HCT116 (cell line): ENCODE measurements at regions not wholly inside any gene's neighbourhood (a gene's known extent, or its start where the extent isn't known, plus 50 kb on each side); places are given as distances from the start of the nearest gene placed in this dataset.

Experiments
- ATAC-seq: fragments of 200-7000 bp; cut with Tn5 transposase; 2 replicates; pipeline ENCODE4 v1.9.1; 2020; ENCODE audit warnings: mild to moderate bottlenecking, moderate library complexity
- BruUV-seq: library from RNA; stranded (reverse); fragments of 400-500 nt; replicated peaks from 2 replicates; lab custom pipeline; 2021; lab: Mats Ljungman, UMichigan
- CTCF ChIA-PET: fragments of 300-600 bp; sonication (Branson Sonifier 250); formaldehyde crosslinking; loops from one replicate; lab custom pipeline; 2021; ENCODE audit warnings: antibody characterized with exemption; lab: Charles Lee
- POLR2A ChIA-PET: fragments of 300-600, 350-600 bp; sonication (Branson Sonifier 250); formaldehyde crosslinking; loops from one replicate; lab custom pipeline; 2021; ENCODE audit warnings: antibody characterized with exemption; lab: Charles Lee
- RAD21 ChIA-PET, 2 experiments: fragments of 300-600 bp; sonication (Branson Sonifier 250); formaldehyde crosslinking; loops; one replicate each; lab custom pipeline; 2023; ENCODE audit warnings: low total read pairs in 2 of 2; ENCODE audit not compliant: uncharacterized antibody in 2 of 2, unreplicated experiment in 2 of 2, low non-redundant PET in 1 of 2; lab: Charles Lee
- DNase-seq: peaks from one replicate; pipeline ENCODE4 v3.0.0-alpha.2; 2010; ENCODE audit warnings: low read depth, low spot score
- H2AFZ ChIP-seq: fragments of 200-600 bp; shearing (Covaris generic), sonication (generic); 2 replicates; pipeline ENCODE4 v1.6.1; 2017; ENCODE audit warnings: low read depth, mixed run types, mixed read lengths, antibody characterized with exemption, low read length; ENCODE audit not compliant: poor library complexity, severe bottlenecking
- H3K27ac ChIP-seq: 2 replicates; pipeline ENCODE4 v1.5.1; 2012; ENCODE audit warnings: low read depth, low read length
- H3K27me3 ChIP-seq: fragments of 200-600 bp; sonication (generic); 2 replicates; pipeline ENCODE4 v1.6.1; 2016; ENCODE audit warnings: mixed run types, low read length, mixed read lengths; ENCODE audit not compliant: insufficient read depth
- H3K36me3 ChIP-seq, 2 experiments: fragments of 200-500 bp in 1 of 2; fragments of 200-600 bp in 1 of 2; sonication (Bioruptor generic) in 1 of 2; sonication (generic) in 1 of 2; 2 replicates each; pipeline versions ENCODE4 v1.5.1 to v1.6.1; 2014 to 2016; ENCODE audit warnings: low read length in 2 of 2, inconsistent platforms in 1 of 2, mixed read lengths in 1 of 2, mixed run types in 1 of 2; ENCODE audit not compliant: insufficient read depth in 2 of 2, control insufficient read depth in 1 of 2
- H3K4me1 ChIP-seq, 2 experiments: fragments of 200-600 bp in 1 of 2; sonication (generic) in 1 of 2; 2 replicates each; pipeline versions ENCODE4 v1.5.1 to v1.6.1; 2012 to 2017; ENCODE audit warnings: low read length in 2 of 2, inconsistent platforms in 1 of 2, mild to moderate bottlenecking in 1 of 2, mixed read lengths in 1 of 2, mixed run types in 1 of 2, moderate library complexity in 1 of 2; ENCODE audit not compliant: insufficient read depth in 2 of 2, control insufficient read depth in 1 of 2
- H3K4me2 ChIP-seq: fragments of 200-600 bp; sonication (generic); 2 replicates; pipeline ENCODE4 v1.6.1; 2017; ENCODE audit warnings: mixed run types, low read length, mixed read lengths
- H3K4me3 ChIP-seq, 2 experiments: fragments of 200-600 bp in 1 of 2; sonication (generic) in 1 of 2; replicated peaks in 1 of 2; 2 replicates each; pipeline ENCODE4 v1.5.1; 2011 to 2016; ENCODE audit warnings: low read length in 2 of 2, control low read depth in 1 of 2, low read depth in 1 of 2, mild to moderate bottlenecking in 1 of 2, mixed read lengths in 1 of 2, mixed run types in 1 of 2
- H3K79me2 ChIP-seq: fragments of 200-600 bp; sonication (generic); 2 replicates; pipeline ENCODE4 v1.6.1; 2017; ENCODE audit warnings: mild to moderate bottlenecking, mixed run types, low read length, moderate library complexity, mixed read lengths; ENCODE audit not compliant: insufficient read depth
- H3K9ac ChIP-seq: fragments of 200-600 bp; sonication (generic); 2 replicates; pipeline ENCODE4 v1.6.1; 2016; ENCODE audit warnings: low read length, mixed read lengths
- H3K9me2 ChIP-seq: fragments of 200-600 bp; sonication (generic), shearing (Covaris generic); 2 replicates; pipeline ENCODE4 v1.6.1; 2017; ENCODE audit warnings: mixed run types, mild to moderate bottlenecking, moderate library complexity; ENCODE audit not compliant: insufficient read depth
- H3K9me3 ChIP-seq, 2 experiments: fragments of 200-500 bp in 1 of 2; fragments of 200-600 bp in 1 of 2; sonication (Bioruptor generic) in 1 of 2; sonication (generic) in 1 of 2; 2 replicates each; pipeline ENCODE4 v1.6.1; 2014 to 2017; ENCODE audit warnings: low read length in 2 of 2, mixed read lengths in 2 of 2, inconsistent platforms in 1 of 2, low read depth in 1 of 2, mild to moderate bottlenecking in 1 of 2, mixed run types in 1 of 2, moderate library complexity in 1 of 2; ENCODE audit not compliant: control insufficient read depth in 1 of 2, insufficient read depth in 1 of 2
- H4K20me1 ChIP-seq: fragments of 200-600 bp; sonication (generic), shearing (Covaris generic); 2 replicates; pipeline ENCODE4 v1.6.1; 2017; ENCODE audit warnings: mixed run types, mild to moderate bottlenecking, moderate library complexity; ENCODE audit not compliant: insufficient read depth
- CEBPB ChIP-seq: IDR thresholded peaks from 2 replicates; pipeline ENCODE4 v1.6.1; 2012; ENCODE audit warnings: low read depth
- CTCF ChIP-seq, 3 experiments: fragments of 200-600 bp in 1 of 3; sonication (generic) in 1 of 3; IDR thresholded peaks in 2 of 3; conservative IDR thresholded peaks in 1 of 3; 2 replicates each; pipeline ENCODE4 v1.5.1; 2012 to 2017; ENCODE audit warnings: low read depth in 2 of 3, low read length in 2 of 3, antibody characterized with exemption in 1 of 3, borderline replicate concordance in 1 of 3, control low read depth in 1 of 3, mild to moderate bottlenecking in 1 of 3, mixed read lengths in 1 of 3, mixed run types in 1 of 3, moderate library complexity in 1 of 3; ENCODE audit not compliant: insufficient read depth in 1 of 3
- EZH2phosphoT487 ChIP-seq: fragments of 200-600 bp; IDR thresholded peaks from 2 replicates; pipeline ENCODE4 v1.6.1; 2018; ENCODE audit warnings: antibody characterized with exemption, borderline replicate concordance
- JUND ChIP-seq: IDR thresholded peaks from 2 replicates; pipeline ENCODE4 v1.6.1; 2012
- RAD21 ChIP-seq: IDR thresholded peaks from 2 replicates; pipeline ENCODE4 v1.6.1; 2012; ENCODE audit warnings: low read depth, mild to moderate bottlenecking
- REST ChIP-seq: IDR thresholded peaks from 2 replicates; pipeline ENCODE4 v1.6.1; 2012; ENCODE audit warnings: low read depth
- SRF ChIP-seq: IDR thresholded peaks from 2 replicates; pipeline ENCODE4 v1.6.1; 2012; ENCODE audit warnings: low read depth
- TCF7L2 ChIP-seq: IDR thresholded peaks from 2 replicates; pipeline ENCODE4 v1.7.0; 2011; ENCODE audit warnings: borderline replicate concordance, inconsistent platforms; ENCODE audit not compliant: insufficient read depth, insufficient read length; ENCODE audit errors: extremely low read depth
- ZBTB33 ChIP-seq: IDR thresholded peaks from 2 replicates; pipeline ENCODE4 v1.6.1; 2011; ENCODE audit warnings: mild to moderate bottlenecking, low read length, moderate library complexity; ENCODE audit not compliant: insufficient replicate concordance; ENCODE audit errors: extremely low read depth
- ZNF274 ChIP-seq: fragments of 200-500 bp; sonication (Bioruptor generic); IDR thresholded peaks from 2 replicates; pipeline ENCODE4 v1.6.1; 2014; ENCODE audit warnings: mild to moderate bottlenecking, low read depth, low read length, inconsistent platforms
- intact Hi-C: fragments of 100-400 bp; cut with micrococcal nuclease; formaldehyde crosslinking; loops from 2 replicates; pipeline ENCODE4 v1.10.0; 2022
- TF ChIP-seq, protein P1 (sequence below): IDR thresholded peaks from 2 replicates; pipeline ENCODE4 v1.6.1; 2012

- DNase-seq, result no peak
- intact Hi-C loops, result no loop called here
- Histone ChIP-seq H3K27ac (no peak overlapping the region), H3K9me3 (no peaks in the 10 kb centered on the region), H3K79me2 (no peaks in the 10 kb centered on the region), H3K27me3 (no peaks in the 10 kb centered on the region)
- BruUV-seq, result no TSS peak
- ChIA-PET CTCF (no interaction called here), RAD21 (no interaction called here)
- no peak for ATAC-seq
- TF ChIP-seq SRF, result no peak
- TF ChIP-seq ZNF274, result no peak
- TF ChIP-seq JUND, result no peak
- TF ChIP-seq CTCF (IDR thresholded peaks at IDR 0.05 in 2 of 3, conservative IDR thresholded peaks at IDR 0.05 in 1 of 3; ENCODE audit: borderline replicate concordance in 1 of 3, insufficient read depth in 1 of 3, low read depth in 2 of 3, low read length in 2 of 3), result no peak
- TF ChIP-seq CEBPB, result no peak
- TF ChIP-seq EZH2phosphoT487, result no peak
- no peak for TF ChIP-seq TCF7L2
- no peak for TF ChIP-seq ZBTB33
- TF ChIP-seq RAD21, result no peak
- TF ChIP-seq, protein P1, sequence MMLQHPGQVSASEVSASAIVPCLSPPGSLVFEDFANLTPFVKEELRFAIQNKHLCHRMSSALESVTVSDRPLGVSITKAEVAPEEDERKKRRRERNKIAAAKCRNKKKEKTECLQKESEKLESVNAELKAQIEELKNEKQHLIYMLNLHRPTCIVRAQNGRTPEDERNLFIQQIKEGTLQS, result no peak
- no peak for TF ChIP-seq REST
- TF ChIP-seq, all 23 proteins: peak for 0
- Histone ChIP-seq H3K36me3 (no peaks in the 10 kb centered on the region), H3K4me3 (no peak overlapping the region), H3K9ac (no peak overlapping the region), H2AFZ (no peak overlapping the region), H3K9me2 (no peaks in the 10 kb centered on the region), H3K4me2 (no peak overlapping the region), H4K20me1 (no peaks in the 10 kb centered on the region), H3K4me1 (no peaks in the 10 kb centered on the region)
- POLR2A ChIA-PET, result no interaction called here
Observed at GRCh38 chrY:8652445-8652844, 684.8 kb upstream of the TSPY4 start.
